Hepatocyte (in vitro differentiated cells): ENCODE measurements at regions not wholly inside any gene's neighbourhood (a gene's known extent, or its start where the extent isn't known, plus 50 kb on each side); places are given as distances from the start of the nearest gene placed in this dataset.

Source experiments
- DNase-seq: peaks from one replicate; pipeline ENCODE4 v3.0.0-alpha.2; 2016; ENCODE audit warnings: low spot score
- H2AFZ ChIP-seq: fragments of 200-600 bp; sonication (generic); 2 replicates; pipeline ENCODE4 v1.6.0; 2016; ENCODE audit warnings: antibody characterized with exemption, mild to moderate bottlenecking
- H3K27ac ChIP-seq: fragments of 200-600 bp; sonication (generic); 2 replicates; pipeline ENCODE4 v1.5.1; 2016; ENCODE audit warnings: mild to moderate bottlenecking
- H3K27me3 ChIP-seq: fragments of 200-600 bp; sonication (generic); 2 replicates; pipeline ENCODE4 v1.6.1; 2016
- H3K36me3 ChIP-seq: fragments of 200-600 bp; sonication (generic); replicated peaks from 2 replicates; pipeline ENCODE4 v1.5.1; 2016; ENCODE audit warnings: low read depth; ENCODE audit not compliant: insufficient read depth
- H3K4me1 ChIP-seq: fragments of 200-600 bp; sonication (generic); 2 replicates; pipeline ENCODE4 v1.5.1; 2016; ENCODE audit warnings: mild to moderate bottlenecking, moderate library complexity; ENCODE audit not compliant: insufficient read depth
- H3K4me2 ChIP-seq: fragments of 200-600 bp; sonication (generic); 2 replicates; pipeline ENCODE4 v1.6.0; 2016
- H3K4me3 ChIP-seq: fragments of 200-600 bp; sonication (generic); 2 replicates; pipeline ENCODE4 v1.5.1; 2016; ENCODE audit warnings: mild to moderate bottlenecking
- H3K79me2 ChIP-seq: fragments of 200-600 bp; sonication (generic); 2 replicates; pipeline ENCODE4 v1.6.0; 2017; ENCODE audit warnings: mild to moderate bottlenecking
- H3K9me2 ChIP-seq: fragments of 200-600 bp; sonication (generic); replicated peaks from 2 replicates; pipeline ENCODE4 v1.6.0; 2017; ENCODE audit warnings: mild to moderate bottlenecking; ENCODE audit not compliant: insufficient read depth
- H3K9me3 ChIP-seq: fragments of 200-600 bp; sonication (generic); 2 replicates; pipeline ENCODE4 v1.5.1; 2016; ENCODE audit warnings: low read depth, mild to moderate bottlenecking
- H4K20me1 ChIP-seq: fragments of 200-600 bp; sonication (generic); 2 replicates; pipeline ENCODE4 v1.6.0; 2016; ENCODE audit warnings: mild to moderate bottlenecking; ENCODE audit not compliant: insufficient read depth, poor library complexity, severe bottlenecking
- CTCF ChIP-seq: fragments of 200-600 bp; sonication (generic); IDR thresholded peaks from 2 replicates; pipeline ENCODE4 v1.5.1; 2016; ENCODE audit warnings: antibody characterized with exemption, mild to moderate bottlenecking; ENCODE audit not compliant: poor library complexity
- EZH2 ChIP-seq: fragments of 200-600 bp; sonication (generic); IDR thresholded peaks from 2 replicates; pipeline ENCODE4 v1.6.1; 2016; ENCODE audit warnings: antibody characterized with exemption, mild to moderate bottlenecking, borderline replicate concordance
- EZH2phosphoT487 ChIP-seq: fragments of 200-600 bp; sonication (generic); IDR thresholded peaks from one replicate; pipeline ENCODE4 v1.6.1; 2018; ENCODE audit warnings: antibody characterized with exemption, mild to moderate bottlenecking, low read depth, moderate library complexity; ENCODE audit not compliant: unreplicated experiment, severe bottlenecking
- WGBS: methylation state at CpG from one replicate; pipeline ENCODE4 v1.1.6; 2016; ENCODE audit warnings: low lambda C conversion rate; ENCODE audit errors: missing lambda C conversion rate; 5-methylcytosine and 5-hydroxymethylcytosine counted together

- TF ChIP-seq EZH2 (no peak), CTCF (no peak), EZH2phosphoT487 (no peak)
- no peaks in the 10 kb centered on the region for H3K4me1 ChIP-seq
- no peaks in the 10 kb centered on the region for H3K9me2 ChIP-seq
- no peaks in the 10 kb centered on the region for H3K79me2 ChIP-seq
- H4K20me1 ChIP-seq = no peaks in the 10 kb centered on the region
- H3K4me2 ChIP-seq = no peak overlapping the region
- no peaks in the 10 kb centered on the region for H3K36me3 ChIP-seq
- H3K9me3 ChIP-seq = no peaks in the 10 kb centered on the region
- no peak overlapping the region for H3K27ac ChIP-seq
- no peaks in the 10 kb centered on the region for H3K27me3 ChIP-seq
- DNase-seq = no peak
- no peak overlapping the region for H2AFZ ChIP-seq
- WGBS = 63% methylated on average over 6 of the region's 6 CpGs
- H3K4me3 ChIP-seq = no peak overlapping the region
Measured at GRCh38 chr2:182477774-182478173, 50.9 kb upstream of the PDE1A start.

GRCh38 chr2:182481676-182482075 lies 54.8 kb upstream of the PDE1A start:
- no peak for TF ChIP-seq EZH2phosphoT487
- no peak for TF ChIP-seq CTCF
- TF ChIP-seq EZH2 = no peak
- Histone ChIP-seq H3K4me3 (no peak overlapping the region), H3K27me3 (no peaks in the 10 kb centered on the region), H3K27ac (no peak overlapping the region), H3K9me2 (no peaks in the 10 kb centered on the region), H3K36me3 (no peaks in the 10 kb centered on the region), H3K79me2 (no peaks in the 10 kb centered on the region), H2AFZ (no peak overlapping the region), H3K4me1 (no peaks in the 10 kb centered on the region), H4K20me1 (no peaks in the 10 kb centered on the region), H3K4me2 (no peak overlapping the region), H3K9me3 (no peaks in the 10 kb centered on the region)
- 88% methylated on average over 2 of the region's 2 CpGs for WGBS
- DNase-seq = no peak

GRCh38 chr2:182482511-182482910 lies 55.7 kb upstream of the PDE1A start:
- DNase-seq = no peak
- 62% methylated on average over 2 of the region's 2 CpGs for WGBS
- no peak overlapping the region for H3K4me3 ChIP-seq

More at GRCh38 chr2:182482511-182482910, 55.7 kb upstream of the PDE1A start:
- Histone ChIP-seq H3K4me2 (no peak overlapping the region), H3K9me2 (no peaks in the 10 kb centered on the region), H3K27me3 (no peaks in the 10 kb centered on the region), H3K36me3 (no peaks in the 10 kb centered on the region), H3K9me3 (no peaks in the 10 kb centered on the region), H2AFZ (no peak overlapping the region), H3K27ac (no peak overlapping the region), H3K79me2 (no peaks in the 10 kb centered on the region), H3K4me1 (no peaks in the 10 kb centered on the region), H4K20me1 (no peaks in the 10 kb centered on the region)
- TF ChIP-seq EZH2phosphoT487 = no peak
- no peak for TF ChIP-seq CTCF
- TF ChIP-seq EZH2 = no peak
